TTC549 (cell line): ENCODE measurements at regions not wholly inside any gene's neighbourhood (a gene's known extent, or its start where the extent isn't known, plus 50 kb on each side); places are given as distances from the start of the nearest gene placed in this dataset.
A peak's percentile ranks its signal among the peaks of the same experiment; 100 is the strongest.

Experiments
- FAIRE-seq: peaks from 2 replicates; lab custom pipeline; 2012; peaks lifted over from hg19 to GRCh38; lab: Jason Lieb, UNC

DNA sequence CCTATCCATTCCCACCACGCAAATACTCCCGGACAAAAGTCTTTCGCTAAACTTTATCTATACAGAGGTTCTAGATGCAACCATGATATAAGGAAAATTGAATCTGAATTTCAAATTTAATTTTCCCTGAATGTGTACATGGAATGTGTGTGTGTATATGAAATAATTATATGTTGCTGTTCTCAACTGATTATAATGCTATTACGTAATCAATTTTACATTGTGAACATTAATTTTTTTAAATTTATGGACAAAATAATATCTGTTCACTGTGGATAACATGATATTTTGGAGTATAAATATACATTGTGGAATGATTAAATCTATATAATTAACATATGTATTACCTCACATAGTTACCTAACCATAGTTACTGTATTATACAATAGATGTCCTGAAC lies 1250.6 kb downstream of the EFNA5 start:
- FAIRE-seq, result no peak

DNA sequence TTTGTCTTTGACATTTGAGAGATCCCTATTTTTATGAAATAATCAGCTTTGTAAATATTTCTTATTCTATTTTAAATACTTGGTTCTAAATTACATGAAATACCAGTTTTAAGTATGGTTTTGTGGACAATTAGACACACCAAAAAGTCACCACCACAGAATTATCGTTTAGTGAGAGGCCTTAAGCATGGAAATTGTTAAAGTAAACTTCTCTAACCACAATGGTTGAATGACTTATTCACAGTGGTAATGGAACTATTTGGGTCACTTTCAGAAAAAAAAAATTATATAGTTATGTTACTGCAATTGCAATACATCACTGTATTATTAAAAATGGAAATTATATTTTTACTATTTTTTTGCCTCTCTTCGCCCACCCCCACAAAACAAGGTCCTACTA lies 1252.5 kb downstream of the EFNA5 start:
- no peak for FAIRE-seq

DNA sequence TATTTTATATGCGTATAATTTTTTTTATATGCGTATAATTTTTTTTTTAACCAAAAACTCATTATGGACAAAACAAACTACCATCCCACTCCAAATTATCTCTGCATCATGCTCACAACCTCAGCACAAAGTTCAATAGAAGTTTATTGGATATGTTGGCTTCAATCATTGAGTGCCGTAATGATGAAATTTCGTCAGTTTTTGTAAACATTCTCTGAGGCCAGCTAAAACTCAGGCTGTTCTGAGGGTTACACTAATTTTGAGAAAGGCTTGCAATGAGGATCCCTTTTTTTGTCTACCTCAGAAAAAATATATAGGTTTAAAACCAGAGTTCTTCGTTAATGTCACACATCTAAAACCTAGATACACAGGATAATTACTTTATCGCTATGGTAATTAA lies 1253.2 kb downstream of the EFNA5 start:
- FAIRE-seq, result no peak

DNA sequence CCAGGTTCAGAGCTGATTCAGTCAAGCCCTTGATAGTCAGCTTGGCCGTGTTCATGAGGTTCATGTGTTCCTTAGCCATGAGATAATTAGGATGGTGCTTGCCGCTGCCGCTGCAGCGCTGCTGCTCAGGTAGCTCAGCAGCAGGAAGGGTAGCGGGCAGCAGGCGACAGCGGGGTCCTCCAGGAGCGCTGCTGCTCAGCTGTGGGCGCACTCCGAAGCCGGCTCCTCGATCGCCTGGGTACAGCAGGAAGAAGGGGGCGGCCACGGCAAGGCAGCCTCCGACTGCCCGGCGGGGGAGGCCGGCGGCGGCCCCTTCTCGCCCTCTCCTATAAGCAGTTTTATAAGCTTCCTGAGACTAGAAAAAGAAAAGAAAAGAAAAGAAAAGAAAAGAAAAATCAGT lies 1253.6 kb downstream of the EFNA5 start:
- no peak for FAIRE-seq

DNA sequence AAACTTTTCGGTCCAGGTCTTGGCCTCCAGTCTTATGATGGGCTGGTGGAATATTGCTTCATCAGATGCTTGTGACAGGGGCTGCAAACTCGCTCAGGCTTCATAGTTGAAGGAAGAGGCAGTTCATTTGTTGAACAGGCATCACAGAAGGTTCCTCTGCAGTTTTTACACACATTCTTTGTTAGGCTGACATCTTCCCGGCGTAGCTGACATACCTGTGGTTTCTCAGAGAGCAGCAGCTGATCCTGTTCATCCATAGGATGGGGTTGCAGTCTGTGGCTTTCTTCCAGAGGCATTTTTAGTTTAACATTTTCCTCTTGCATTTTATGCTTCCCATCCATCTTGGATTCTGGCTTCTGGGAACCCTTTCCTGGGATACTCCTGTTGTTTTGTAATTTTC lies 1255.2 kb downstream of the EFNA5 start:
- no peak for FAIRE-seq

DNA sequence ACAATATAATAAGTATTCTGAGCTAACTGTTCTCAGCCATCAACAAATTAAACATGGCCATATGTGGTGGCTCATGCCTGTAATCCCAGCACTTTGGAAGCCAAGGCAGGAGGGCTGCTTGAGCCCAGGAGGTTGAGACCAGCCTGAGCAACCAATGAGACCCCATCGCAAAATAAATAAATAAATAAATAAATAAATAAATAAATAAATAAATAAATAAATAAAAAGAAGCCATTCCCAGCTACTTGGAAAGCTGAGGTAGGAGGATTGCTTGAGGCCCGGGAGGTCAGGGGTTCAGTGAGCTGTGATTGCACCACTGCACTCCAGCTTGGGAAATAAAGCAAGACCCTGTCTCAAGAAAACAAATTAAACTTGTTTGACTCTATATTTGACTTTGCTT lies 1256.4 kb downstream of the EFNA5 start:
- no peak for FAIRE-seq

DNA sequence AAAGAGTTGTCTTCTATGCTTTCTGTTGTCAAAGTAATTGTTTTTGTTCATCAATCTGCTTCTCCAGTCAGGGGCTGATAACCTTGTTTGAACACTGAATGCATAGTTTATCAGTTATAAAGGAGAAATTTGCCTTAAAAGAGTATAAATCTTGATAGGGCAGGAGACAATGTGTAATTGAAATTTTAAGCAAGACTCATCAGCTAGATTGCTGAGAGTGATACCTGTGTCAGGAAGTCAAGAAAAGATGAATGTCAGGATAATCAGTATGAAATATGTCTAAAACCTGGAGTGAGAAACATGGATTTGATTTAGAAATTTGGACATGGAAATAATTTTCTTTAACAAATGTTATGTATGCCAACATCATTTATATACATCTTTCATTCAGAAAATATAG lies 1258.1 kb downstream of the EFNA5 start:
- no peak for FAIRE-seq

DNA sequence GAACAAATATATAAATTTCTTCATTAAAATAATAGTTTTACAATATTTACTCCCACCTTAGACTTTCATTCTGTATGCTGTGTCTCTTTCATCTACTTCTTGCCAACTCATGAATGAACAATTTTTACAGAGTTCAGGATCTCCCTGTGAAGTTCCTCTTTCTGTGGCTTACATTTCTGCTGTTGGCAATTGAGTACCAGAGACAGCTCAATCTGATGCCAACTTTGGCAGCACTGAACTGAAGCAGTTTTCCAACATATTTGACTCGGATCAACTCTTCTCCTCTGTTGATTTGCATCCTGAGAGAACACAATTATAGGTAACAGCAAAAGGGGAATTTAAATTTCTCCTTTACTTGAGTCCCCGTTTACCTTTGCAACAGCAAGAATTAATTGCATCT lies 1262.2 kb downstream of the EFNA5 start:
- FAIRE-seq, result no peak

DNA sequence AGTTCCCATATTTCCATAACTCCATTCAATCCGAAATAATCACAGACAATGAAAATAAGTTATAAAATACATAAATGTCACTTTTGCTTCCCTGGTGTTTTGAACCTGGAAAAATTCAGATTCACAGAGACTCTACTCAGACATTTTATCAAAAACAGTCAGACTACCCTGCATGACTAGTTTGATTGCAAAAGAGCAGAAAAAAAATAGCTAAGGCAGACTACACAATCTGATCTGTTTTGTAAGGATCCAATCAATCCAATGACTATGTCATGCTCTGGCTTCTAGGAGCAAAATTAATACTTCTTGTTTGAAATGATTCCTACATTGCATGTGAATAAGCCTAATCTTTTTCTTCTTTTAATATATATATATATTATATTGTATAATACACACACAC lies 1262.6 kb downstream of the EFNA5 start:
- no peak for FAIRE-seq

DNA sequence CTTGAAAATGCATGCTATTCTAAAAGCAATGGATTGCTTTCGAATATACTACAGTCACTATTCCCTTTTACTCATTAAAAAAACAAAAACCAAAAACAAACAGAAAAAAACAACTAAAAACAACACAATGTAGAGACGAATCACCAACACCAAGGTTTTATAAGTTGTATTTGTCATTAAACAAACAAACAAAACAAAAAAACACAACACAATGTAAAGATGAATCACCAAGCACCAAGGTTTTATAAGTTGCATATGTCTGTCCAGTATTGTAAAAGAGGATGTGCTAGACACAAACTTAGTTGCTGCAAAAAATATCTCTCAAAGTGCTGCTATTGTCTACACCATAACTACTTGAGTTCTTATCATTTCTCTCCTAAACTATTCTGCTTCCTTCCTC lies 1269.2 kb downstream of the EFNA5 start:
- no peak for FAIRE-seq

DNA sequence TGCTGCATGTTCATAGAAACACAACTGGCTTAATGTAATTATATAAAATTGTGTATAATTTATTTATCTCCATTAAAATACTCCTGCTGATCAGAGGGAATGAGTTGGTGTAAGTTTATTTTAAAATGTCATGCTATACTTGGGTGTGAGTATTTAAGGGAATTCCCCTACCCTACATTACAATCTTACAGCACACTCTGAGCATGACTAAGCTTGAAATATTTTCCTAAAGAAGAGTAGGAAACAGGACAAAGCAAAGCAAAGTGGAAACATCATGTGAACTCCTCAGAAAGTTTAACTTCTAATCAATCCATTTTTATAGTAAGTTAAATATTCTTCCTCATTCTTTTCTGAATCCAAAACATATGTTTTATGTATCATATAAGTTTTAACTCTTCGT lies 1271.3 kb downstream of the EFNA5 start:
- no peak for FAIRE-seq

DNA sequence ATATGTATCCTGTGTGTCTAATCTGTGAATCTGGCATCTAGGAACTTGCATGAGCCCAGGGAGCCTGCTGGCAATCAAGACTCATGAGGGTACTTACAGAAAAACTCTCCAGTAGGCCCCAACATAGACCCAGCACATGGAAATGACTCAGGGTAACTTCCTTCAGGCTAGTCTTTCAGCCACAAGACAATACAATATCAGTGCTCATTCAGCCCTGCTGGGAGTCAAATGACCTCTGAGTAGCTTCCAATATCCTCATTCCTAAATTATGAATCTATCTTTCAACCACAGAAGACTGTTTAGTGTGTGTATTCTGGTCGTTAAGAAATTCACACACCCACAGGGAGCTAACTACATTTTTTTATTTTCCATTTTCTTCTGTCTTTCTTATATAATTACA lies 1273.0 kb downstream of the EFNA5 start:
- no peak for FAIRE-seq

DNA sequence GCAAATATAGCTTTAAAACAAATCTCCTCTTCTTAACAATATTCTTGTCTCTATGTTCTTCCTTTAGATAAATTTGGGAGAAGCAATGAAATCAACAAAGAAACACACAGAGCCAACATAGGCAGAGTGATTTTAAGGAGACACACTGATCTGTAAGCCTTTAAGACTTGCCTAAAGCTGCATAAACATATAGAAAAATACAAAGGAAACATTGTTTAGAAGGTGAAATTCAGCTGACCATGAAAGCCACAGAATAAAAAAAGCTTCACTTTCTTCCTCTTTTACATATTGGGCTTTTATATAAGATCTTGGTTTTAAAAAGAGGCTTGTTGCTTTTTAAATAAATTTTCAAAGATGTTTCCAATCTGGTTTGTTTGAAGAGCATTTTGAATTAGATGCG lies 1277.5 kb downstream of the EFNA5 start:
- no peak for FAIRE-seq

DNA sequence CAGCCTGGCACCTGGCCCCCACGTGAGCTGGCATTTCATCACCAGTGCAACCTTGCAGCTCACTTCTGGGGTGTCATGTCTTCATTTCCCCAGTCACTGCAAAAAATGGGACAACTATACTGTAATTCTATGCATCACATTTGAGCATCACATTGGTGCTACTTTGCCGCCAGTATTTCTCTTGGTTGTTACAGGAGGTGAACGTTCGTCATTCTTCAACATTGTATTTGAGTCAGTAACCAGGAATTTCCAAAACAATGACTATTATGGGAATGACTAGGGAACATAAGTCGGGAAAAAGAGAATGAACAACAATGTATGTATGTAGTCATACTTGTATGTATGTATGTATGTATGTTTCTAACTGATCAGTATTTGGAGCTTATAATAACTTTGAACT lies 1278.0 kb downstream of the EFNA5 start:
- FAIRE-seq, result no peak

DNA sequence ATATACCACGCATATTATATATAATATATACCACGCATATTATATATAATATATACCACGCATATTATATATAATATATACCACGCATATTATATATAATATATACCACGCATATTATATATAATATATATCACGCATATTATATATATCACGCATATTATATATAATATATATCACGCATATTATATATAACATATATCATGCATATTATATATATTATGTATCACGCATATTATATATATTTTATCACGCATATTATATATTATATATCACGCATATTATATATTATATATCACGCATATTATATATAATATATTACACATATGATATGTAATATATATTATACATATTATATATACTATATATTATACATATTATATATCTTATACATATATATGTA lies 1283.0 kb downstream of the EFNA5 start:
- peak; percentile 98 for FAIRE-seq

DNA sequence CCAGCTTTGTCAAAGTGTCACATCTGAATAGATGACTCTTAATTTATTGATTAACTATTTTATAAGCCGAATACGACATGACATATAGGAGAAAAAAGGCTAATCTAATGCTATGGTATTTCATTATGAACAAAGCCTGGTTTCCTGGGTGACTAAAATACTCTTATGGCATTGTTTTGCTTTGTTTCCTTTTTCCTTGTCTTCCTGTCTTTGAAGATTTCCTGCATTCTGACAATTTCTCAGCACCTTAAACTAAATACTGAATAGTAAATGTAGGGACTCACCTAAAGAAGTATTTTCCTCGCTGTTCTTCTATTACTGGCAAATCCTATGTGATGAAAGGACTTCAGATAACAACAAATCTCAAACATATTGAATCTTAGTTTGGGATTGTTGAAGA lies 1284.5 kb downstream of the EFNA5 start:
- FAIRE-seq, result no peak

DNA sequence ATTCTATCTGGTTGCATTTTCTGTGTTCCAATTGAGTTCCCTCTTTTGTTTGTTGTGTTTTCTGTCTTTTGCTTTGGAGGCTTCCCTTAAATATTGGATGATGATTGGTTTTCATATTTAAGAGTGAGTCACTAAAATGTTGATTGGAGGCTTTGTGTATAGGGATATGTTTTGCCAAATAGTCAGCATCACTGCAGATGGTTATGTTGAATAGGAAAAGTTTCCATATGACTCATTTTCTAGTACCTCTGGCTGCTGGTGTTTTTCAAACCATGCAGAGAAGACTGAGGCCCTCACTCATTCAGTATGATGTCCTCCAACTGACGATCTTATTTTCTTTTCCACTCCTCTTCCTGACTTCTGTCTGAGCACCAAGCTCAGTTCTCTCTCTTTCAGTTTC lies 1290.0 kb downstream of the EFNA5 start:
- no peak for FAIRE-seq

DNA sequence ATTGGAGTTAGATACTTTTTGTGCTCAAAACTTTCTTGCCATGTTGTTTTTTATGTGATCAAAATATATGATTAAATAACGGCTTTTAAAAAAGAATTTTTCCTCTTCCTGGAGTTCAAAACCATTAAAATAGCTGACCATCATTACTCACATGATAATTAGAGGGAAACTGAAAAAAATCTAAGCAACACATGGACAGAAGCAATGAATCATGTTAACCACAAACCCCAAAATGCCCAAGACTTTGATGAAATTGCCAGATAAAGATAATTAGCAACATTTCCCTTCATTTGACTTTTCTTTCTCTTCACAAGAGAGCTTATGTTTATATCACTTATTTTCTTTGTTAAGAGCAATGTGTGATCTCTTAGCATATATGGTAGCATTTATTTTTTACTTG lies 1294.2 kb downstream of the EFNA5 start:
- no peak for FAIRE-seq

DNA sequence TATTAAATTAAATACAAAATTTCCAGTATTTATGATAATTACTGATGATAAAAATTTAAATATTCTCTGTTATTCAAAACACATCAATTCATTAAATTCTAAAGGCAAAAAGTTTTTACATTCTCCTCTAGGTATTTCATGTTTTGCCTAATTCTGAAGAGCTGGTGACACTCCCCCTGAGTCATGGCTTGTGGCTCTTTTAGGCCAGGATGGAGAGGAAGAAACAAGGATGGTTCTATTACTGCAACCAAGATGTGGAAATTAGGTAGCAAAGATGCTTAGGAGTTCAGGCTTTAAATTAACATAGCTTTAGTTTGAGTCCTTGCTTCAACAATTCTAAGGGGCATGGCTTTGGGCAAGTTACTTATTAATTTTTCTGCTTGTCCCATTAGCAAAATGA lies 1295.8 kb downstream of the EFNA5 start:
- no peak for FAIRE-seq

DNA sequence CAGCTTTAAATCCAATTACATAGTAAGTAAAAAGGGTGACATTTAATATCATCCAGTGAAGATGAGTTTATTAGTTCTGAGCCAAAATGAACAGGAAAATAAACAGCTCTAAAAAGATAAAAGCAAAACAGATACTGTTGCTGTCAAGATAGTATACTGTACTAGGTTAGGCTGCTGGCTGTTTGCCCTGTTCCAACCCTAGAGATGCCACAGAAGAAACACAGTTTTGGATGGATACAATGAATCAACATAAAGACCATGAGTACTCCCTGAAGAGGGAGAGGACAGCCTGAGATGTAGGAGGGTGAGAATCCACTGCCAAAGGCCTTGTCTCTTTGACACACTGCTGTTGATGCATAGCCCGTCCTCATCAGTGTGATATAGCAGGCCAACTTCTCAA lies 1302.7 kb downstream of the EFNA5 start:
- FAIRE-seq, result no peak

DNA sequence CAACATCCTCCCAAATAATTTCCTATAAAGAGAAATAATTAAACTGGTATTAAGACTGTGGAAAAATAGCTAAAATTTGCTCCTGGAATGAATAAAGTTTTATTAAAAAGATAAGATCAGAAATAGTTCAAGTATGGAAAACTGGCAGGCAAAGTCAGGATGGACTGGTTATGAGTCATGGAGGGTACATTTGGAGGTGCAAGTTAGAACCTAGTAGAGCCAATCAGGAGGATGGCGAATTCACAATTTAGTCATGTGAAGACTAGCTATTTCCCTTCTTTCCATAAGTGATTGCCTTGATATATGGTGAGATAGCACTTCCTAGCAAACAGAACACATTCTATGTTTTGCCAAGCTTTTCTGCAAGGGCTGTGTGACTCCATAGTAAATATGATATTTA lies 1303.5 kb downstream of the EFNA5 start:
- FAIRE-seq, result no peak

DNA sequence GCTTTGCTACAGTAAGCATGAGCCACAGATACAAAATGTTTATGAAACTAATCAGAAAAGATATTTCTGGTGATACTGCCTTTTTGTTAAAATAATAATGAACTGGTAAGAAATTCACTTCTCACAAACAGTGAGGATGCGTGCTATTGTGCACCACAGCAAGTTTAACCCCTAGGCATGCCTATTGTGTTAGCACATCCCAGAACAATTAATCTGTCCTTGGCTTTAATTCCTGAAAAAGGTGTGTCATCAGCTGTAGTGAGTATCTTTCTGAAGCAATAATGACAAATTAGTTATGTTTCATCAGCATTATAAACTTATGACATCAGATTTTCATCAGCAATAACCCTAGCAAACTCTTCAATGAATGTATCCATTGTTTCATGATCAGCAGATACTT lies 1307.2 kb downstream of the EFNA5 start:
- FAIRE-seq, result no peak

DNA sequence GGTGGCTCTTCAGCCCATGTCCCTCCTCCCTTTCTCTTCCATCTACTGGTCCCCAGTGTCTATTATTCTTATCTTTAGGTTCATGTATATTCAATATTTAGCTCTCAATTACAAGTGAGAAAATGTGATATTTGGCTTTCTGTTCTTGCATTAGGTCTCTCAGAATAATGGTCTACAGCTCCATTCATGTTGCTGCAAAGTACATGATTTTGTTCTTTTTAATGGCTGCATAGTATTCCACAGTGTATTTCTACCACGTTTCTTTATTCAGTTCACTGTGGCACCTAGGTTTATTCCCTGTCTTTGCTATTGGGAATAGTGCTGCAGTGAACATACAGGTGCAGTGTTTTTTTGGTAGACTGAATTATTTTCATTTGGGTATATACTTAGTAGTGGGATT lies 1308.8 kb downstream of the EFNA5 start:
- FAIRE-seq, result no peak

DNA sequence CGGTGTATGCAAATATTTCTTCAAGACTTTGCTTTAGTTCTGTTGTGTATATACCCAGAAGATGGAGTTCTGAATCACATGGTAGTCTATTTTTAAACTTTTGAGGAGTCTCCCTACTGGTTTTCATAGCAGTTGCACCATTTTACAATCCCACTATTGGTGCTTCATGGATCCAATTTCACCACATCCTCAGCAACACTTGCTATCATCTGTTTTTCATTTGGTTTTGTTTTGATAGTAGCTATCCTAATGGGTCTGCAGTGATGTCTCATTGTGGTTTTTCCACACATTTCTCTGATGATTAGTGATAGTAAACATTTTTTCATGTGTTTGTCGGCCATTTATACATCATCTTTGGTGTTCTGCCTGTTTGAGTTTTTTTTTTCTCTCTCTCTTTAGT lies 1339.3 kb downstream of the EFNA5 start:
- no peak for FAIRE-seq

DNA sequence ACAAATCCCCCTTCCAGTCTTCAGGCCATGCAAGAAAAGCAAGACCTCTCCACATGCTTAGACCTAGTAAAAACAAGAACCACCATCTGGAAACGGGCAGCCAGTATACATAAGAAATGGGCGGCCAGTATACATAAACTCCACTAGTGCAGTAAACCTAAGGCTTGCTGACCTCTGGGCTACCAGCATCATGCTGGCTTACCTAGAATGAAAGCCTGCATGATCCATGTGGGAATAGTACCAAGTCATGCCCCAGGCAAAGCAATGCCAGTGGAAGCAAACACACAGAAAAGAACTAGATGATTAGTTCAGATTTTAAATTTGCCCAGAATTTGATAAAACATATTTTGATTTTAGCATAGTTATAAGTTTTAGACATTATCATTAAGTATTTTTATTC lies 1346.4 kb downstream of the EFNA5 start:
- FAIRE-seq, result no peak

DNA sequence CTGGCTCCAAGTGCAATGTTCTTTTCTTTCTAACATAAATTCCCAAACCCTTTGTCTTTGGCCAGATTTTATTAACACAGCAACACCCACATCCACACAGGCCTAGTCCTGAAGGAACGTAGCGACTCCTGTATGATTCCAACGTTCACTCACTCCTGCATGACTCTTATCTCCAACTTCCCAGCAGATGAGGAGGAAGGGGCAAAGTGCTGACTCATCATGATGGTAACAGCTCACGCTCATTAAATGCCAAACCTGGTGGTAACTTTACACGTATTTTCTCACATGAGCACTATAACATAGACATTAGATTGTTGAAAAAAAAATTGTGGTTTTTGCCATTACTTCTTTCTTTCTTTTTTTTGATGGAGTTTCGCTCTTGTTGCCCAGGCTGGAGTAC lies 1349.5 kb downstream of the EFNA5 start:
- no peak for FAIRE-seq
